ENCODE measurements at regions not wholly inside any gene's neighbourhood (a gene's known extent, or its start where the extent isn't known, plus 50 kb on each side); places are given as distances from the start of the nearest gene placed in this dataset.

DNA sequence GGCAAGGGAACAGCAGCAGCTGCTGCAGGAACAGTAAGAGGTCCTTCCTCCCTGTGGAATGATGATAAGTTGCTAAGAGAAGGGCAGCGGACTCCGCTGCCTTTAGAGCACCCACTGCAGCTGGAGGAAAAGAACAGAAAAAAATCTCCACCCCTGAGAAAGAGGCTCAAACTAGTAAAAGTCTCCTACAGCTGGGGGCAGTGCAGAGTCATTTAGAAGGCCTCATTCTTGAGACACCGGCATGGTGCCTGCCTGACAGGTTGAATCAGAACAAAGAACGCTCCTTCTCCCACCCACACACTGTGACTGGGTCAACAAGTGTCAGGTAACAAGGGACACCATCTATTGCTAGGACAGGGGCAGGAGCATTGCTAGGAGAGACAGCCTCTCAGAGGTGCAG, 188.4 kb downstream of the ABHD5 start:
- TF ChIP-seq, protein P1, sequence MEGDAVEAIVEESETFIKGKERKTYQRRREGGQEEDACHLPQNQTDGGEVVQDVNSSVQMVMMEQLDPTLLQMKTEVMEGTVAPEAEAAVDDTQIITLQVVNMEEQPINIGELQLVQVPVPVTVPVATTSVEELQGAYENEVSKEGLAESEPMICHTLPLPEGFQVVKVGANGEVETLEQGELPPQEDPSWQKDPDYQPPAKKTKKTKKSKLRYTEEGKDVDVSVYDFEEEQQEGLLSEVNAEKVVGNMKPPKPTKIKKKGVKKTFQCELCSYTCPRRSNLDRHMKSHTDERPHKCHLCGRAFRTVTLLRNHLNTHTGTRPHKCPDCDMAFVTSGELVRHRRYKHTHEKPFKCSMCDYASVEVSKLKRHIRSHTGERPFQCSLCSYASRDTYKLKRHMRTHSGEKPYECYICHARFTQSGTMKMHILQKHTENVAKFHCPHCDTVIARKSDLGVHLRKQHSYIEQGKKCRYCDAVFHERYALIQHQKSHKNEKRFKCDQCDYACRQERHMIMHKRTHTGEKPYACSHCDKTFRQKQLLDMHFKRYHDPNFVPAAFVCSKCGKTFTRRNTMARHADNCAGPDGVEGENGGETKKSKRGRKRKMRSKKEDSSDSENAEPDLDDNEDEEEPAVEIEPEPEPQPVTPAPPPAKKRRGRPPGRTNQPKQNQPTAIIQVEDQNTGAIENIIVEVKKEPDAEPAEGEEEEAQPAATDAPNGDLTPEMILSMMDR (IDR thresholded peaks at IDR 0.05): no peak
- TF ChIP-seq TCF7L2 (IDR thresholded peaks at IDR 0.05; ENCODE audit: low read depth, low read length): no peak

Data from Panc1 (cell line).